ENCODE measurements at regions not wholly inside any gene's neighbourhood (a gene's known extent, or its start where the extent isn't known, plus 50 kb on each side); places are given as distances from the start of the nearest gene placed in this dataset.
"Not testable (repeated sequence)": the region's sequence is repeated elsewhere in the genome, so short reads cannot be mapped to it uniquely, and the experiment has no call there.

- Histone ChIP-seq H3K36me3 (ENCODE audit: insufficient read depth) (no peaks in the 10 kb centered on the region), H3K27ac (no peak overlapping the region), H3K4me3 (IDR thresholded peaks at IDR 0.05; ENCODE audit: insufficient read depth, low read depth, low read length) (no peak overlapping the region), H2AFZ (ENCODE audit: low read depth) (no peak overlapping the region), H3K4me1 (ENCODE audit: low read depth, poor library complexity, severe bottlenecking) (no peaks in the 10 kb centered on the region), H3K4me2 (no peak overlapping the region), H3K79me2 (ENCODE audit: insufficient read depth, low read depth) (no peaks in the 10 kb centered on the region), H3K9ac (no peak overlapping the region), H3K27me3 (ENCODE audit: insufficient read depth, low read depth) (no peaks in the 10 kb centered on the region), H4K20me1 (ENCODE audit: insufficient read depth) (no peaks in the 10 kb centered on the region)
- no peak for TF ChIP-seq CTCF (conservative IDR thresholded peaks at IDR 0.05; ENCODE audit: low read depth, low read length)
Measured at GRCh38 chr16:65365732-65366715, 244.2 kb upstream of the CDH11 start.

- H4K20me1 ChIP-seq (ENCODE audit: insufficient read depth); H3K4me1 ChIP-seq (ENCODE audit: low read depth, poor library complexity, severe bottlenecking); H3K9ac ChIP-seq; H2AFZ ChIP-seq (ENCODE audit: low read depth); H3K4me2 ChIP-seq; H3K36me3 ChIP-seq (ENCODE audit: insufficient read depth); H3K79me2 ChIP-seq (ENCODE audit: insufficient read depth, low read depth); H3K4me3 ChIP-seq (IDR thresholded peaks at IDR 0.05; ENCODE audit: insufficient read depth, low read depth, low read length); H3K27me3 ChIP-seq (ENCODE audit: insufficient read depth, low read depth); H3K27ac ChIP-seq: not testable (repeated sequence)
Measured at GRCh38 chr16:65356721-65357120, 234.9 kb upstream of the CDH11 start.

- Histone ChIP-seq H3K4me2 (no peak overlapping the region), H4K20me1 (ENCODE audit: insufficient read depth) (no peaks in the 10 kb centered on the region), H3K27me3 (ENCODE audit: insufficient read depth, low read depth) (no peaks in the 10 kb centered on the region), H3K36me3 (ENCODE audit: insufficient read depth) (no peaks in the 10 kb centered on the region), H3K4me1 (ENCODE audit: low read depth, poor library complexity, severe bottlenecking) (no peaks in the 10 kb centered on the region), H2AFZ (ENCODE audit: low read depth) (no peak overlapping the region), H3K27ac (no peak overlapping the region), H3K79me2 (ENCODE audit: insufficient read depth, low read depth) (no peaks in the 10 kb centered on the region), H3K9ac (no peak overlapping the region), H3K4me3 (IDR thresholded peaks at IDR 0.05; ENCODE audit: insufficient read depth, low read depth, low read length) (no peak overlapping the region)
- no peak for TF ChIP-seq CTCF (conservative IDR thresholded peaks at IDR 0.05; ENCODE audit: low read depth, low read length)
Measured at GRCh38 chr16:65355706-65356105, 233.8 kb upstream of the CDH11 start.

DNA sequence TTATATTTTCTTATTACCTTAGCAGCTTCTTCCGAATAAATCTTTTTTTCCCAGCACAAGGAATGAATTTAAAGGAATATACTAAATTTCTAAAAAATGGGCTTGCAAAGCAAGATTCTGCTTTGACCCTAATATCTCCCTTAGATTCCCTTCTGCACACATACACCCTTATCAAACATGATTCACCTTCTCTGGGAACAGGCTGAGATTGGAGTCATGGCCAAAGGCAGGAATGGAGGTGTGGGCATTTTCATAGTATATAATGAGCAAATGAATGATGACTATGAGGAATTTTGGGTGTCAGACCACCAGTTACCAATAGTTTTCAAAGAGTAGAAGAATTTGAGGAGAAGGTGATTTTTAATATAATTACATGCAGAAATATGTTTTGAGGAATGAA lies 231.3 kb upstream of the CDH11 start:
- H3K27ac ChIP-seq = no peak overlapping the region
- H3K36me3 ChIP-seq (ENCODE audit: insufficient read depth) = no peaks in the 10 kb centered on the region
- H3K4me3 ChIP-seq (IDR thresholded peaks at IDR 0.05; ENCODE audit: insufficient read depth, low read depth, low read length) = no peak overlapping the region
- H3K79me2 ChIP-seq (ENCODE audit: insufficient read depth, low read depth) = no peaks in the 10 kb centered on the region
- TF ChIP-seq CTCF (conservative IDR thresholded peaks at IDR 0.05; ENCODE audit: low read depth, low read length) = no peak
- no peaks in the 10 kb centered on the region for H4K20me1 ChIP-seq (ENCODE audit: insufficient read depth)
- H3K4me1 ChIP-seq (ENCODE audit: low read depth, poor library complexity, severe bottlenecking) = no peaks in the 10 kb centered on the region
- no peak overlapping the region for H2AFZ ChIP-seq (ENCODE audit: low read depth)
- H3K9ac ChIP-seq = no peak overlapping the region
- no peak overlapping the region for H3K4me2 ChIP-seq
- H3K27me3 ChIP-seq (ENCODE audit: insufficient read depth, low read depth) = no peaks in the 10 kb centered on the region

GRCh38 chr16:65349626-65350025 lies 227.8 kb upstream of the CDH11 start:
- no peak overlapping the region for H3K27ac ChIP-seq
- TF ChIP-seq CTCF (conservative IDR thresholded peaks at IDR 0.05; ENCODE audit: low read depth, low read length) = no peak
- H3K79me2 ChIP-seq (ENCODE audit: insufficient read depth, low read depth) = no peaks in the 10 kb centered on the region
- no peaks in the 10 kb centered on the region for H3K4me1 ChIP-seq (ENCODE audit: low read depth, poor library complexity, severe bottlenecking)
- no peak overlapping the region for H3K4me3 ChIP-seq (IDR thresholded peaks at IDR 0.05; ENCODE audit: insufficient read depth, low read depth, low read length)
- H4K20me1 ChIP-seq (ENCODE audit: insufficient read depth) = no peaks in the 10 kb centered on the region
- H3K27me3 ChIP-seq (ENCODE audit: insufficient read depth, low read depth) = no peaks in the 10 kb centered on the region
- no peak overlapping the region for H2AFZ ChIP-seq (ENCODE audit: low read depth)
- no peak overlapping the region for H3K9ac ChIP-seq
- H3K4me2 ChIP-seq = no peak overlapping the region
- no peaks in the 10 kb centered on the region for H3K36me3 ChIP-seq (ENCODE audit: insufficient read depth)
